H1 (cell line): ENCODE measurements at regions not wholly inside any gene's neighbourhood (a gene's known extent, or its start where the extent isn't known, plus 50 kb on each side); places are given as distances from the start of the nearest gene placed in this dataset.

Experiments
- CTCF ChIA-PET: fragments of 300-600 bp; sonication (Branson Sonifier 250); formaldehyde crosslinking; loops from one replicate; lab custom pipeline; 2021; ENCODE audit not compliant: partially characterized antibody; lab: Charles Lee
- POLR2A ChIA-PET: fragments of 300-600 bp; sonication (Branson Sonifier 250); formaldehyde crosslinking; loops from one replicate; lab custom pipeline; 2021; ENCODE audit warnings: inconsistent platforms; ENCODE audit not compliant: partially characterized antibody; lab: Charles Lee
- DNase-seq, 2 experiments: peaks; one replicate each; pipeline versions ENCODE4 v3.0.0 to v3.0.0-alpha.2; 2010 to 2022; ENCODE audit warnings: low spot score in 2 of 2, low read depth in 1 of 2, mixed read lengths in 1 of 2
- FAIRE-seq: peaks from 2 replicates; lab custom pipeline; 2011; peaks lifted over from hg19 to GRCh38; lab: Jason Lieb, UNC
- H2AFZ ChIP-seq: 2 replicates; pipeline ENCODE4 v1.8.1; 2012; ENCODE audit warnings: low read length, inconsistent platforms
- H2AK5ac ChIP-seq: 2 replicates; pipeline ENCODE4 v1.6.1; 2013; ENCODE audit warnings: low read depth, low read length
- H2BK120ac ChIP-seq: replicated peaks from 2 replicates; pipeline ENCODE3; 2013; ENCODE audit warnings: low read depth, low read length, inconsistent platforms
- H2BK12ac ChIP-seq: 2 replicates; pipeline ENCODE4 v1.6.1; 2013; ENCODE audit warnings: low read depth, low read length
- H2BK15ac ChIP-seq: 2 replicates; pipeline ENCODE4 v1.6.1; 2013; ENCODE audit warnings: low read length
- H2BK20ac ChIP-seq: 2 replicates; pipeline ENCODE4 v1.6.1; 2013; ENCODE audit warnings: low read length
- H2BK5ac ChIP-seq: 2 replicates; pipeline ENCODE4 v1.6.1; 2013; ENCODE audit warnings: low read depth, low read length
- H3K14ac ChIP-seq: 2 replicates; pipeline ENCODE4 v1.6.1; 2013; ENCODE audit warnings: inconsistent platforms; ENCODE audit not compliant: insufficient read length
- H3K18ac ChIP-seq: 2 replicates; pipeline ENCODE4 v1.6.1; 2013; ENCODE audit warnings: low read length; ENCODE audit errors: extremely low read depth
- H3K23ac ChIP-seq: 2 replicates; pipeline ENCODE4 v1.6.1; 2013; ENCODE audit warnings: inconsistent platforms; ENCODE audit not compliant: insufficient read length
- H3K23me2 ChIP-seq: 2 replicates; pipeline ENCODE4 v1.6.1; 2013; ENCODE audit warnings: low read depth, low read length
- H3K27ac ChIP-seq: 2 replicates; pipeline ENCODE4 v1.6.1; 2011; ENCODE audit warnings: low read depth, low read length, inconsistent platforms
- H3K27me3 ChIP-seq, 4 experiments: replicated peaks in 1 of 4; 1 replicate in 1 of 4; 2 replicates in 3 of 4; pipeline versions ENCODE4 v1.6.1 to v1.8.1; 2011 to 2013; ENCODE audit warnings: low read length in 3 of 4, mild to moderate bottlenecking in 3 of 4, inconsistent platforms in 2 of 4, mixed read lengths in 2 of 4, moderate library complexity in 1 of 4; ENCODE audit not compliant: control insufficient read depth in 3 of 4, insufficient read depth in 3 of 4; ENCODE audit errors: extremely low read depth in 1 of 4
- H3K36me3 ChIP-seq, 4 experiments: 2 replicates each; pipeline versions ENCODE4 v1.6.1 to v1.8.1; 2011 to 2013; ENCODE audit warnings: mild to moderate bottlenecking in 4 of 4, low read length in 3 of 4, moderate library complexity in 2 of 4, control low read depth in 1 of 4, inconsistent platforms in 1 of 4; ENCODE audit not compliant: insufficient read depth in 4 of 4, control insufficient read depth in 2 of 4
- H3K4ac ChIP-seq: replicated peaks from 2 replicates; pipeline ENCODE3; 2013; ENCODE audit warnings: low read length, low read depth, mixed read lengths, inconsistent platforms; ENCODE audit not compliant: insufficient read length
- H3K4me1 ChIP-seq, 4 experiments: replicated peaks in 1 of 4; 1 replicate in 1 of 4; 2 replicates in 3 of 4; pipeline versions ENCODE4 v1.6.1 to v1.8.1; 2011 to 2013; ENCODE audit warnings: low read length in 3 of 4, inconsistent platforms in 2 of 4, mixed read lengths in 1 of 4; ENCODE audit not compliant: insufficient read depth in 4 of 4, control insufficient read depth in 3 of 4
- H3K4me2 ChIP-seq, 2 experiments: 2 replicates each; pipeline versions ENCODE4 v1.6.1 to v1.8.1; 2011 to 2013; ENCODE audit warnings: low read depth in 2 of 2, low read length in 2 of 2, control low read depth in 1 of 2, inconsistent platforms in 1 of 2, mild to moderate bottlenecking in 1 of 2; ENCODE audit not compliant: insufficient read depth in 1 of 2
- H3K4me3 ChIP-seq, 4 experiments: fragments of 200-600, 300-600 bp in 1 of 4; sonication (generic), shearing (Covaris generic), sonication (Bioruptor Twin) in 1 of 4; 2 replicates each; pipeline versions ENCODE4 v1.5.1 to v1.8.1; 2011 to 2016; ENCODE audit warnings: low read length in 4 of 4, low read depth in 3 of 4, control low read depth in 2 of 4, inconsistent platforms in 2 of 4, mild to moderate bottlenecking in 2 of 4, mixed read lengths in 1 of 4, moderate library complexity in 1 of 4; ENCODE audit not compliant: insufficient read depth in 2 of 4; ENCODE audit errors: extremely low read depth in 1 of 4
- H3K56ac ChIP-seq: replicated peaks from 2 replicates; pipeline ENCODE3; 2013; ENCODE audit warnings: low read depth, mild to moderate bottlenecking, mixed read lengths, low read length, inconsistent platforms; ENCODE audit not compliant: insufficient read length
- H3K79me1 ChIP-seq: 2 replicates; pipeline ENCODE4 v1.6.1; 2013; ENCODE audit warnings: low read depth, low read length, control low read depth
- H3K79me2 ChIP-seq, 2 experiments: 2 replicates each; pipeline versions ENCODE4 v1.6.1 to v1.8.1; 2012 to 2013; ENCODE audit warnings: low read length in 2 of 2, mild to moderate bottlenecking in 2 of 2, inconsistent platforms in 1 of 2; ENCODE audit not compliant: insufficient read depth in 2 of 2, control insufficient read depth in 1 of 2
- H3K9ac ChIP-seq, 4 experiments: replicated peaks in 1 of 4; 1 replicate in 1 of 4; 2 replicates in 3 of 4; pipeline versions ENCODE4 v1.6.1 to v1.8.1; 2011 to 2013; ENCODE audit warnings: low read depth in 3 of 4, low read length in 3 of 4, control low read depth in 2 of 4, mild to moderate bottlenecking in 2 of 4, moderate library complexity in 2 of 4, inconsistent platforms in 1 of 4; ENCODE audit errors: extremely low read depth in 1 of 4
- H3K9me3 ChIP-seq, 2 experiments: 2 replicates each; pipeline versions ENCODE4 v1.6.1 to v1.8.1; 2012 to 2013; ENCODE audit warnings: mild to moderate bottlenecking in 2 of 2, moderate library complexity in 2 of 2, control low read depth in 1 of 2, inconsistent platforms in 1 of 2, low read depth in 1 of 2, low read length in 1 of 2, mixed read lengths in 1 of 2; ENCODE audit not compliant: insufficient read depth in 2 of 2
- H4K20me1 ChIP-seq, 2 experiments: replicated peaks in 1 of 2; 2 replicates each; pipeline versions ENCODE3 to v1.8.1; 2011 to 2013; ENCODE audit warnings: inconsistent platforms in 2 of 2, low read length in 2 of 2, mild to moderate bottlenecking in 1 of 2; ENCODE audit not compliant: insufficient read depth in 2 of 2, control insufficient read depth in 1 of 2
- H4K5ac ChIP-seq: 2 replicates; pipeline ENCODE4 v1.6.1; 2013; ENCODE audit warnings: low read length, low read depth, mixed read lengths, inconsistent platforms; ENCODE audit not compliant: insufficient read length
- H4K8ac ChIP-seq: 2 replicates; pipeline ENCODE4 v1.8.0; 2013; ENCODE audit warnings: mild to moderate bottlenecking, moderate library complexity, low read length, inconsistent platforms; ENCODE audit not compliant: insufficient read depth; ENCODE audit errors: extremely low read depth
- H4K91ac ChIP-seq: replicated peaks from 2 replicates; pipeline ENCODE3; 2013; ENCODE audit warnings: low read length, mixed read lengths, inconsistent platforms; ENCODE audit not compliant: insufficient read length
- SIN3A ChIP-seq, 2 experiments: IDR thresholded peaks in 1 of 2; conservative IDR thresholded peaks in 1 of 2; 2 replicates each; pipeline ENCODE4 v1.6.1; 2011 to 2012; ENCODE audit warnings: low read length in 2 of 2, improper control_type of control experiment in 1 of 2, low read depth in 1 of 2, mild to moderate bottlenecking in 1 of 2
- YY1 ChIP-seq: IDR thresholded peaks from 2 replicates; pipeline ENCODE4 v1.6.1; 2011; ENCODE audit warnings: low read depth, mild to moderate bottlenecking, low read length
- WGBS, 2 experiments: shearing (Covaris generic) in 1 of 2; methylation state at CpG; one replicate each; pipeline versions ENCODE4 v1.1.6 to v1.1.7; 2013 to 2015; ENCODE audit warnings: low lambda C conversion rate in 2 of 2, mixed read lengths in 2 of 2, inconsistent platforms in 1 of 2, low coverage in 1 of 2, missing lambda C conversion rate in 1 of 2; ENCODE audit not compliant: insufficient replicate concordance in 2 of 2, insufficient coverage in 1 of 2, insufficient read length in 1 of 2; ENCODE audit errors: extremely low coverage in 1 of 2, missing lambda C conversion rate in 1 of 2; 5-methylcytosine and 5-hydroxymethylcytosine counted together

- no peaks in the 10 kb centered on the region for H3K23me2 ChIP-seq
- no peak overlapping the region for H3K56ac ChIP-seq
- no peak overlapping the region for H2BK15ac ChIP-seq
- no peaks in the 10 kb centered on the region for H3K9me3 ChIP-seq
- no peak overlapping the region for H3K9ac ChIP-seq
- H3K14ac ChIP-seq, result no peak overlapping the region
- no peaks in the 10 kb centered on the region for H3K79me2 ChIP-seq
- no peak overlapping the region for H4K5ac ChIP-seq
- no peak overlapping the region for H4K8ac ChIP-seq
- no peak overlapping the region for H3K4ac ChIP-seq
- CTCF ChIA-PET, result no interaction called here
- H3K18ac ChIP-seq, result no peak overlapping the region
- no peak overlapping the region for H3K27ac ChIP-seq
- no peak overlapping the region for H3K4me3 ChIP-seq
- FAIRE-seq (no peak), DNase-seq (no peak)
- no peak overlapping the region for H2BK5ac ChIP-seq
- H2AK5ac ChIP-seq, result no peak overlapping the region
- H3K36me3 ChIP-seq, result no peaks in the 10 kb centered on the region
- H2AFZ ChIP-seq, result no peak overlapping the region
- POLR2A ChIA-PET, result no interaction called here
- H3K4me1 ChIP-seq, result no peaks in the 10 kb centered on the region
- H2BK20ac ChIP-seq, result no peak overlapping the region
- H3K27me3 ChIP-seq, result no peaks in the 10 kb centered on the region
- no peak overlapping the region for H3K4me2 ChIP-seq
- TF ChIP-seq YY1, result no peak
- TF ChIP-seq SIN3A (conservative IDR thresholded peaks at IDR 0.05 in 1 of 2, IDR thresholded peaks at IDR 0.05 in 1 of 2; ENCODE audit: low read depth in 1 of 2, low read length in 2 of 2), result no peak
- 89% methylated on average over 3 of the region's 3 CpGs; no CpG with 5 or more reads in 1 of the 2 experiments for WGBS, 2 experiments
- H3K79me1 ChIP-seq, result no peaks in the 10 kb centered on the region
- no peaks in the 10 kb centered on the region for H4K20me1 ChIP-seq
- H2BK120ac ChIP-seq, result no peak overlapping the region
- H4K91ac ChIP-seq, result no peak overlapping the region
- H2BK12ac ChIP-seq, result no peak overlapping the region
- H3K23ac ChIP-seq, result no peak overlapping the region
Measured at GRCh38 chr5:41995193-41995592, 70.1 kb downstream of the FBXO4 start.
